A549 (cell line): ENCODE measurements at regions not wholly inside any gene's neighbourhood (a gene's known extent, or its start where the extent isn't known, plus 50 kb on each side); places are given as distances from the start of the nearest gene placed in this dataset.

Source experiments
- ATAC-seq, 2 experiments: fragments of 200-7000 bp in 1 of 2; fragments of >200 bp in 1 of 2; cut with Nextera tagmentation in 1 of 2; cut with Tn5 transposase in 1 of 2; 3 replicates each; pipeline versions ENCODE4 v1.8.0 to v1.9.1; 2018 to 2020; ENCODE audit warnings: mild to moderate bottlenecking in 1 of 2, moderate library complexity in 1 of 2
- CTCF ChIA-PET: fragments of 300-600 bp; sonication (Branson Sonifier 250); formaldehyde crosslinking; extraction: SDS; loops from one replicate; lab custom pipeline; 2021; ENCODE audit warnings: antibody characterized with exemption, inconsistent platforms; lab: Yijun Ruan, JAX
- POLR2A ChIA-PET: fragments of 350-600 bp; formaldehyde crosslinking; extraction: SDS; loops from one replicate; lab custom pipeline; 2021; ENCODE audit warnings: antibody characterized with exemption, inconsistent platforms; lab: Yijun Ruan, JAX
- DNase-seq, 2 experiments: peaks; one replicate each; pipeline versions ENCODE4 v3.0.0 to v3.0.0-alpha.2; 2011 to 2016; ENCODE audit warnings: low read depth in 1 of 2, low spot score in 1 of 2
- FAIRE-seq: peaks from 2 replicates; lab custom pipeline; 2011; peaks lifted over from hg19 to GRCh38; lab: Jason Lieb, UNC
- H3K27ac ChIP-seq, 2 experiments: fragments of >200 bp; sonication (Bioruptor Twin); formaldehyde crosslinking; 3 replicates each; pipeline ENCODE4 v1.5.1; 2016 to 2017
- H3K4me1 ChIP-seq: fragments of >200 bp; sonication (Bioruptor Twin); formaldehyde crosslinking; 3 replicates; pipeline ENCODE4 v1.6.1; 2016
- H3K4me2 ChIP-seq: fragments of >200 bp; sonication (Bioruptor Twin); formaldehyde crosslinking; 3 replicates; pipeline ENCODE4 v1.6.1; 2016
- H3K4me3 ChIP-seq: fragments of >200 bp; sonication (Bioruptor Twin); formaldehyde crosslinking; 3 replicates; pipeline ENCODE4 v1.5.1; 2016
- H3K9me3 ChIP-seq: fragments of >200 bp; sonication (Bioruptor Twin); formaldehyde crosslinking; 3 replicates; pipeline ENCODE4 v1.6.1; 2016
- BHLHE40 ChIP-seq: IDR thresholded peaks from 2 replicates; pipeline ENCODE4 v1.6.1; 2012; ENCODE audit warnings: low read depth, low read length, inconsistent platforms
- EHF ChIP-seq: fragments of 250-450 bp; sonication (Bioruptor Pico); IDR thresholded peaks from 2 replicates; pipeline ENCODE4 v1.5.0; 2020; ENCODE audit warnings: mild to moderate bottlenecking
- FOXS1 ChIP-seq: fragments of 250-450 bp; sonication (Bioruptor Pico); IDR thresholded peaks from 2 replicates; pipeline ENCODE4 v1.5.0; 2020; ENCODE audit warnings: mild to moderate bottlenecking, moderate library complexity
- HDAC2 ChIP-seq: fragments of 200-600 bp; sonication (generic); IDR thresholded peaks from 2 replicates; pipeline ENCODE4 v1.6.1; 2016
- HEYL ChIP-seq: fragments of 250-450 bp; sonication (Bioruptor Pico); IDR thresholded peaks from 2 replicates; pipeline ENCODE4 v1.8.0; 2021; ENCODE audit warnings: mild to moderate bottlenecking, moderate library complexity
- HOXB13 ChIP-seq: fragments of 250-450 bp; sonication (Bioruptor Pico); IDR thresholded peaks from 2 replicates; pipeline ENCODE4 v1.5.0; 2020; ENCODE audit warnings: low read depth, mild to moderate bottlenecking, moderate library complexity
- KDM1A ChIP-seq: fragments of 200-600 bp; sonication (generic); IDR thresholded peaks from 2 replicates; pipeline ENCODE4 v1.6.1; 2016; ENCODE audit warnings: low read depth, mild to moderate bottlenecking
- KDM5A ChIP-seq: fragments of 200-600 bp; sonication (generic); IDR thresholded peaks from 2 replicates; pipeline ENCODE4 v1.6.1; 2016; ENCODE audit warnings: antibody characterized with exemption, mild to moderate bottlenecking
- MAFK ChIP-seq: fragments of 450-650 bp; IDR thresholded peaks from 2 replicates; pipeline ENCODE4 v1.6.1; 2014; ENCODE audit not compliant: partially characterized antibody
- MAZ ChIP-seq: fragments of 150-350 bp; IDR thresholded peaks from 2 replicates; pipeline ENCODE4 v1.6.1; 2014; ENCODE audit warnings: antibody characterized with exemption, low read depth, low read length, borderline replicate concordance
- MYC ChIP-seq: IDR thresholded peaks from 2 replicates; pipeline ENCODE4 v1.6.1; 2012; ENCODE audit warnings: mild to moderate bottlenecking, inconsistent platforms, low read length, improper control_type of control experiment, borderline replicate concordance
- NPAS2 ChIP-seq: fragments of 250-450 bp; sonication (Bioruptor Pico); IDR thresholded peaks from 2 replicates; pipeline ENCODE4 v1.8.0; 2022; ENCODE audit warnings: mild to moderate bottlenecking, moderate library complexity, borderline replicate concordance
- PHF8 ChIP-seq: fragments of 200-600 bp; sonication (generic); IDR thresholded peaks from 2 replicates; pipeline ENCODE4 v1.6.1; 2016; ENCODE audit warnings: low read depth, mild to moderate bottlenecking, antibody characterized with exemption, moderate library complexity, borderline replicate concordance
- POLR2A ChIP-seq: IDR thresholded peaks from 2 replicates; pipeline ENCODE4 v1.6.1; 2012; ENCODE audit warnings: mild to moderate bottlenecking, low read length
- RCOR1 ChIP-seq: fragments of 150-350 bp; IDR thresholded peaks from 2 replicates; pipeline ENCODE4 v1.6.1; 2014; ENCODE audit warnings: antibody characterized with exemption, low read length, low read depth
- RNF2 ChIP-seq: fragments of 200-600 bp; sonication (generic); IDR thresholded peaks from 2 replicates; pipeline ENCODE4 v1.6.1; 2016; ENCODE audit warnings: low read depth, mild to moderate bottlenecking, antibody characterized with exemption, moderate library complexity, borderline replicate concordance
- SREBF2 ChIP-seq: fragments of 450-650 bp; IDR thresholded peaks from 2 replicates; pipeline ENCODE4 v1.6.1; 2014; ENCODE audit warnings: mild to moderate bottlenecking, moderate library complexity
- TFCP2L1 ChIP-seq: fragments of 250-450 bp; sonication (Bioruptor Pico); IDR thresholded peaks from 2 replicates; pipeline ENCODE4 v1.5.0; 2021; ENCODE audit warnings: mild to moderate bottlenecking
- ZC3H11A ChIP-seq: fragments of 450-650 bp; IDR thresholded peaks from 2 replicates; pipeline ENCODE4 v1.6.1; 2014; ENCODE audit warnings: antibody characterized with exemption, mild to moderate bottlenecking
- ZFP36 ChIP-seq: fragments of 450-650 bp; IDR thresholded peaks from 2 replicates; pipeline ENCODE4 v1.6.1; 2014; ENCODE audit warnings: borderline replicate concordance; ENCODE audit not compliant: partially characterized antibody
- WGBS: methylation state at CpG from one replicate; pipeline ENCODE4 v1.1.6; 2017; ENCODE audit errors: missing lambda C conversion rate; 5-methylcytosine and 5-hydroxymethylcytosine counted together
- TF ChIP-seq, protein P1 (sequence below): IDR thresholded peaks from 2 replicates; pipeline ENCODE4 v1.6.1; 2012
- TF ChIP-seq, protein P2 (sequence below): fragments of 250-450 bp; sonication (Bioruptor Pico); IDR thresholded peaks from 2 replicates; pipeline ENCODE4 v1.5.0; 2021; ENCODE audit warnings: mild to moderate bottlenecking, moderate library complexity, borderline replicate concordance
- TF ChIP-seq, protein P3 (sequence below): fragments of >200 bp; sonication (Bioruptor Twin); formaldehyde crosslinking; IDR thresholded peaks from 3 replicates; pipeline ENCODE4 v1.5.1; 2016
- TF ChIP-seq, protein P4 (sequence below): fragments of 200-600 bp; sonication (generic); IDR thresholded peaks from 2 replicates; pipeline ENCODE4 v1.6.1; 2016; ENCODE audit warnings: antibody characterized with exemption, mild to moderate bottlenecking, moderate library complexity
- TF ChIP-seq, protein P5 (sequence below): IDR thresholded peaks from 2 replicates; pipeline ENCODE4 v1.6.1; 2012; ENCODE audit warnings: low read depth, borderline replicate concordance
- TF ChIP-seq, protein P6 (sequence below): IDR thresholded peaks from 2 replicates; pipeline ENCODE4 v1.6.1; 2012

DNA sequence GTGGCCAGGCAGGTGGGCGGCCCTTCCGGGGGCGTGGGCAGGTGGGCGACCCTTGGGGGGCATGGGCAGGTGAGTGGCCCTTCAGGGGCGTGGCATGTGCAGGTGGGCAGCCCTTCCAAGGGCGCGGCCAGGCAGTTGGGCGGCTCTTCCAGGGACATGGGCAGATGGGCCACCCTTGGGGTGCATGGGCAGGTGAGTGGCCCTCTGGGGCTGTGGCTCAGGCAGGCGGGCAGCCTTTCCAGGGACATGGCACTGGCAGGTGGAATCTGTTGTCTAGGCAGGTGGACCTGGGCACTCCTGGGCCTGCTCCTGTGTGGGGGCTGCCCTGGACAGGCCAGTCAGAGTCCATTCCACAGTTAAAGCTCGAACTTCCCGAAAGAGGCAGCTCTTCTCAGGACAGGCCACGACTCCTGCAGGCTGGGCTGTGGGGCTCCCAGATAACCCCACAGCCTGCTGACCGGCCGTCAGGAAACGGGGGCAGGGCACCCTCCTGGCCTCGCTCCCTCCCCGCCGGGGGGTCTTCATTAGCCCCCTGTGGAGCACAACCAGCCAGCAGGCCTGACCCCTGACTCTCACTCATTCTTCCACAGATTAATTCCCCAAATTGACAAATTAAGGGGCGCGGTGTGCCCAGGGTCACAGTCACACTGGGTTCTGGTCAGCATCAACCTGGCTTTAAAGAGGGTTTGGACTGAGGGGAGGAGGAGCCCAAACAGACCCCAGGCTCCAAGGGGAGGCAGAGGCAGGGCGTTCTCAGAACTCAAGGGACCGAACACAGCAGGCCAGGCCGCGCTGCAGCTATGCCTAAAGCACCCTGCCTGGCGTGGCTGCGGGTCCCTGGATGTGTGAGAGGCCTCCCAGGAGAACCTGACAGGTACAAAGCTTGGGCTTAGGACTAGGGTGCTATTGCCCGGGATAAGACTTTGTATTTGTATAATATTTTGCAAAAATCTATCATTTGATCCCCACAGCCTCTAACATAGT lies 130.0 kb downstream of the DLL1 start:
- DNase-seq = no peak
- no peak overlapping the region for H3K4me2 ChIP-seq
- WGBS = 68% methylated on average over 12 of the region's 27 CpGs
- no peaks in the 10 kb centered on the region for H3K9me3 ChIP-seq
- no peak; a peak in 1 of 6 replicates for ATAC-seq
- FAIRE-seq = no peak
- no peak overlapping the region for H3K27ac ChIP-seq
- H3K4me1 ChIP-seq = no peaks in the 10 kb centered on the region
- POLR2A ChIA-PET = no interaction called here
- no peak overlapping the region for H3K4me3 ChIP-seq
- TF ChIP-seq POLR2A = no peak
- TF ChIP-seq HOXB13 (CRISPR knock-in tag) = no peak
- no peak for TF ChIP-seq MAFK
- TF ChIP-seq NPAS2 (CRISPR knock-in tag) = no peak
- no peak for TF ChIP-seq ZC3H11A
- no peak for TF ChIP-seq EHF (CRISPR knock-in tag)
- TF ChIP-seq TFCP2L1 (CRISPR knock-in tag) = no peak
- TF ChIP-seq HDAC2 = no peak
- no peak for TF ChIP-seq BHLHE40
- no peak for TF ChIP-seq MYC
- TF ChIP-seq, protein P1, sequence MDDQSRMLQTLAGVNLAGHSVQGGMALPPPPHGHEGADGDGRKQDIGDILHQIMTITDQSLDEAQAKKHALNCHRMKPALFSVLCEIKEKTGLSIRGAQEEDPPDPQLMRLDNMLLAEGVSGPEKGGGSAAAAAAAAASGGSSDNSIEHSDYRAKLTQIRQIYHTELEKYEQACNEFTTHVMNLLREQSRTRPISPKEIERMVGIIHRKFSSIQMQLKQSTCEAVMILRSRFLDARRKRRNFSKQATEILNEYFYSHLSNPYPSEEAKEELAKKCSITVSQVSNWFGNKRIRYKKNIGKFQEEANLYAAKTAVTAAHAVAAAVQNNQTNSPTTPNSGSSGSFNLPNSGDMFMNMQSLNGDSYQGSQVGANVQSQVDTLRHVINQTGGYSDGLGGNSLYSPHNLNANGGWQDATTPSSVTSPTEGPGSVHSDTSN = no peak
- TF ChIP-seq FOXS1 (CRISPR knock-in tag) = no peak
- no peak for TF ChIP-seq ZFP36
- no peak for TF ChIP-seq HEYL (CRISPR knock-in tag)
- TF ChIP-seq, protein P2, sequence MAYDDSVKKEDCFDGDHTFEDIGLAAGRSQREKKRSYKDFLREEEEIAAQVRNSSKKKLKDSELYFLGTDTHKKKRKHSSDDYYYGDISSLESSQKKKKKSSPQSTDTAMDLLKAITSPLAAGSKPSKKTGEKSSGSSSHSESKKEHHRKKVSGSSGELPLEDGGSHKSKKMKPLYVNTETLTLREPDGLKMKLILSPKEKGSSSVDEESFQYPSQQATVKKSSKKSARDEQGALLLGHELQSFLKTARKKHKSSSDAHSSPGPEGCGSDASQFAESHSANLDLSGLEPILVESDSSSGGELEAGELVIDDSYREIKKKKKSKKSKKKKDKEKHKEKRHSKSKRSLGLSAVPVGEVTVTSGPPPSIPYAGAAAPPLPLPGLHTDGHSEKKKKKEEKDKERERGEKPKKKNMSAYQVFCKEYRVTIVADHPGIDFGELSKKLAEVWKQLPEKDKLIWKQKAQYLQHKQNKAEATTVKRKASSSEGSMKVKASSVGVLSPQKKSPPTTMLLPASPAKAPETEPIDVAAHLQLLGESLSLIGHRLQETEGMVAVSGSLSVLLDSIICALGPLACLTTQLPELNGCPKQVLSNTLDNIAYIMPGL (CRISPR knock-in tag) = no peak
- CTCF ChIA-PET = no interaction called here

DNA sequence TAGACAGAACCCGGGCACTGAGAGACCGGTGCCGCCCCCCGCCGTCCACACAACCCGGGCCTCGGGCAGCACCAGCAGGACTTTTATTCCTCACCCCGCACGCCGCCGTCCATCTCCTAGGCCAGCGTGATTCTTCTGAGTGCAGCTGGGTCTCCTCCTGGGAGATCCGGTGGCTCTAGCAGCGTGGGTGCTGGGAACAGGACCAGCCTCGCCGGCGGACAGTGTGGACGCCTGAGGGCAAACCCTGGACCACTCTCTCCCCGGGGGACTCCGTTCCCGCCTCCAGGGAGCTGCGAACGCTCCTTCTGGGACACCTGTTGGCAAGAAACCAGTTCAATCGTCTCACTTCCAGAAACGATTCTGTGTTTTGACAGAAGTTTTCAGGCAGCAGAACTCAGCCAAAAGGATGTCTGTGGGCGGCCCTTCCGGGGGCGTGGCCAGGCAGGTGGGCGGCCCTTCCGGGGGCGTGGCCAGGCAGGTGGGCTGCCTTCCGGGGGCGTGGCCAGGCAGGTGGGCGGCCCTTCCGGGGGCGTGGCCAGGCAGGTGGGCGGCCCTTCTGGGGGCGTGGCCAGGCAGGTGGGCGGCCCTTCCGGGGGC lies 130.7 kb downstream of the DLL1 start:
- no peak overlapping the region for H3K4me3 ChIP-seq
- ATAC-seq (no peak), DNase-seq (no peak), FAIRE-seq (no peak)
- no peaks in the 10 kb centered on the region for H3K9me3 ChIP-seq
- POLR2A ChIA-PET = no interaction called here
- no peaks in the 10 kb centered on the region for H3K4me1 ChIP-seq
- CTCF ChIA-PET = no interaction called here
- H3K27ac ChIP-seq = no peak overlapping the region
- H3K4me2 ChIP-seq = no peak overlapping the region
- 70% methylated on average over 10 of the region's 40 CpGs for WGBS
- no peak for TF ChIP-seq SREBF2
- no peak for TF ChIP-seq KDM1A
- no peak for TF ChIP-seq KDM5A
- TF ChIP-seq MAZ = no peak
- TF ChIP-seq, protein P3, sequence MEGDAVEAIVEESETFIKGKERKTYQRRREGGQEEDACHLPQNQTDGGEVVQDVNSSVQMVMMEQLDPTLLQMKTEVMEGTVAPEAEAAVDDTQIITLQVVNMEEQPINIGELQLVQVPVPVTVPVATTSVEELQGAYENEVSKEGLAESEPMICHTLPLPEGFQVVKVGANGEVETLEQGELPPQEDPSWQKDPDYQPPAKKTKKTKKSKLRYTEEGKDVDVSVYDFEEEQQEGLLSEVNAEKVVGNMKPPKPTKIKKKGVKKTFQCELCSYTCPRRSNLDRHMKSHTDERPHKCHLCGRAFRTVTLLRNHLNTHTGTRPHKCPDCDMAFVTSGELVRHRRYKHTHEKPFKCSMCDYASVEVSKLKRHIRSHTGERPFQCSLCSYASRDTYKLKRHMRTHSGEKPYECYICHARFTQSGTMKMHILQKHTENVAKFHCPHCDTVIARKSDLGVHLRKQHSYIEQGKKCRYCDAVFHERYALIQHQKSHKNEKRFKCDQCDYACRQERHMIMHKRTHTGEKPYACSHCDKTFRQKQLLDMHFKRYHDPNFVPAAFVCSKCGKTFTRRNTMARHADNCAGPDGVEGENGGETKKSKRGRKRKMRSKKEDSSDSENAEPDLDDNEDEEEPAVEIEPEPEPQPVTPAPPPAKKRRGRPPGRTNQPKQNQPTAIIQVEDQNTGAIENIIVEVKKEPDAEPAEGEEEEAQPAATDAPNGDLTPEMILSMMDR = no peak
- TF ChIP-seq ZC3H11A = no peak
- TF ChIP-seq, protein P4, sequence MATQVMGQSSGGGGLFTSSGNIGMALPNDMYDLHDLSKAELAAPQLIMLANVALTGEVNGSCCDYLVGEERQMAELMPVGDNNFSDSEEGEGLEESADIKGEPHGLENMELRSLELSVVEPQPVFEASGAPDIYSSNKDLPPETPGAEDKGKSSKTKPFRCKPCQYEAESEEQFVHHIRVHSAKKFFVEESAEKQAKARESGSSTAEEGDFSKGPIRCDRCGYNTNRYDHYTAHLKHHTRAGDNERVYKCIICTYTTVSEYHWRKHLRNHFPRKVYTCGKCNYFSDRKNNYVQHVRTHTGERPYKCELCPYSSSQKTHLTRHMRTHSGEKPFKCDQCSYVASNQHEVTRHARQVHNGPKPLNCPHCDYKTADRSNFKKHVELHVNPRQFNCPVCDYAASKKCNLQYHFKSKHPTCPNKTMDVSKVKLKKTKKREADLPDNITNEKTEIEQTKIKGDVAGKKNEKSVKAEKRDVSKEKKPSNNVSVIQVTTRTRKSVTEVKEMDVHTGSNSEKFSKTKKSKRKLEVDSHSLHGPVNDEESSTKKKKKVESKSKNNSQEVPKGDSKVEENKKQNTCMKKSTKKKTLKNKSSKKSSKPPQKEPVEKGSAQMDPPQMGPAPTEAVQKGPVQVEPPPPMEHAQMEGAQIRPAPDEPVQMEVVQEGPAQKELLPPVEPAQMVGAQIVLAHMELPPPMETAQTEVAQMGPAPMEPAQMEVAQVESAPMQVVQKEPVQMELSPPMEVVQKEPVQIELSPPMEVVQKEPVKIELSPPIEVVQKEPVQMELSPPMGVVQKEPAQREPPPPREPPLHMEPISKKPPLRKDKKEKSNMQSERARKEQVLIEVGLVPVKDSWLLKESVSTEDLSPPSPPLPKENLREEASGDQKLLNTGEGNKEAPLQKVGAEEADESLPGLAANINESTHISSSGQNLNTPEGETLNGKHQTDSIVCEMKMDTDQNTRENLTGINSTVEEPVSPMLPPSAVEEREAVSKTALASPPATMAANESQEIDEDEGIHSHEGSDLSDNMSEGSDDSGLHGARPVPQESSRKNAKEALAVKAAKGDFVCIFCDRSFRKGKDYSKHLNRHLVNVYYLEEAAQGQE = no peak
- TF ChIP-seq PHF8 = no peak
- no peak for TF ChIP-seq RNF2
- TF ChIP-seq RCOR1 = no peak
- TF ChIP-seq, protein P5, sequence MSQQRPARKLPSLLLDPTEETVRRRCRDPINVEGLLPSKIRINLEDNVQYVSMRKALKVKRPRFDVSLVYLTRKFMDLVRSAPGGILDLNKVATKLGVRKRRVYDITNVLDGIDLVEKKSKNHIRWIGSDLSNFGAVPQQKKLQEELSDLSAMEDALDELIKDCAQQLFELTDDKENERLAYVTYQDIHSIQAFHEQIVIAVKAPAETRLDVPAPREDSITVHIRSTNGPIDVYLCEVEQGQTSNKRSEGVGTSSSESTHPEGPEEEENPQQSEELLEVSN = no peak
- TF ChIP-seq, protein P1 = no peak
- TF ChIP-seq, protein P6, sequence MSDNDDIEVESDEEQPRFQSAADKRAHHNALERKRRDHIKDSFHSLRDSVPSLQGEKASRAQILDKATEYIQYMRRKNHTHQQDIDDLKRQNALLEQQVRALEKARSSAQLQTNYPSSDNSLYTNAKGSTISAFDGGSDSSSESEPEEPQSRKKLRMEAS = no peak
